COR-L47 (cell line): ENCODE measurements at regions not wholly inside any gene's neighbourhood (a gene's known extent, or its start where the extent isn't known, plus 50 kb on each side); places are given as distances from the start of the nearest gene placed in this dataset.
"Not testable (repeated sequence)": the region's sequence is repeated elsewhere in the genome, so short reads cannot be mapped to it uniquely, and the experiment has no call there.

Experiments used
- DNase-seq: peaks from one replicate; lab custom pipeline; 2025; lab: John Stamatoyannopoulos, UW

DNA sequence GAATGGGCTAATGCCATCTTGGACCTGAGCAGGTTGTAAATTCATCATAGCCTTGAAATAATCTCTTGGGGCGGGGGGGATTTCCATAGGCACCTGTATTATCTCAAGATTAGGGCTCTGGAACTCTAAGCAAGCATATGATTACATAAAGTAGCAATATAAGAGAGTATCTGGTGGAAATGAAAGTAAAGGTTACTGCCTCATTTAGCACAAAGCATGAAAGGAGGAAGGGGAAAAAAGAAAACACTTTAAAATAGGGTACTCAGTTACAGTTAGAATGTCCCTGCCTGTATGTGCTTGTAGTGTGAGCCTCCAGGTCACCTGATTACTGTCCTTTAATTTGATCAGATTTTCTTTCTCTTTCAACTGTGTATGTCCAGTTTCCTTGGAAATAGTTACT, 1079.7 kb upstream of the CDH18 start:
- DNase-seq = no peak

DNA sequence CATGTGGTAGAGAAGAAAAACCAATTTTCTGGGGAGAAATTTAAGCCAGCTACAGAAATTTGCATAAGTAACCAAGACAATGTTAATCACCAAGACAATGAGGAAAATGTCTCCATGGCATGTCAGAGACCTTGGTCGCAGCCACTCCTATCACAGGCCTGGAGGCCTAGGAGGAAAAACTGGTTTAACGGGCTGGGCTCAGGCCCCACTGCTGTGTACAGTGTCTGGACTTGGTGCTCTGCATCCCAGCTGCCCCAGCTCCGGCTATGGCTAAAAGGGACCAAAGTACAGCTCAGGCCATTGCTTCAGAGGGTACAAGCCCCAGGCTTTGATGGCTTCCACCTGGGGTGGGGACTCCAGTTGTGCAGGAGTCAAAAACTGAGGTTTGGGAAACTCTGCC, 1075.1 kb upstream of the CDH18 start:
- no peak for DNase-seq

DNA sequence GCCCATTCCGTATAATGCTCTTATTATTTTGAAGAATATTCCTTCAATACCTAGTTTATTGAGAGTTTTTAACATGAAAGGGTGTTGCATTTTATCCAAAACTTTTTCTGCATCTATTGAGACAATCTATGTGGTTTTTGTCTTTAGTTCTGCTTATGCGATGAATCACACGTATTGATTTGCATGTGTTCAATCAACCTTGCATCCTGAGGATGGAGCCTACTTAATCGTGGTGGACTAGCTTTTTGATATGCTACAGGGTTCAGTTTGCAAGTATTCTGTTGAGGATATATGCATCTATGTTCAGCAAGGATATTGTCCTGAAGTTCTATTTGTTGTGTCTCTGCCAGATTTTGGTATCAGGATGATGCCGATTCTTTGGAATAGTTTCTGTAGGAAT, 1070.3 kb upstream of the CDH18 start:
- DNase-seq = no peak

DNA sequence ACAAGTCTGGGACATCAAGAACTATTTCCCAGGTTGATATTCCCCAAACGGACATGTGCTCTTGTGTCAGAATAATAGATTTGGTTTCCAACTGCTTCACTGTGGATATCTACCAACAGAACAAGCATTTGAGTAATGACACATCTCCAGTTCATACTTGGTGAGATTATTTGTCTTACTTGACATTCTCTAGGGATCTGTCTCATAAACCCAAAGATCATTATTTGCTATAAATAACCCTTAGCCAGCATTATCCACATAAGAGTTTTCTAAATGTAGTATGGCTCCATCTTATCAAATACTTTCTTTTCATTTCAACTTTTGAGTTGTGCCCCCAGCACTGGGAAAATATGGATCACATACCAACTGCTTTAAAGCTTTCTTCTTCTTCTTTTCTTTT, 1063.9 kb upstream of the CDH18 start:
- no peak for DNase-seq

DNA sequence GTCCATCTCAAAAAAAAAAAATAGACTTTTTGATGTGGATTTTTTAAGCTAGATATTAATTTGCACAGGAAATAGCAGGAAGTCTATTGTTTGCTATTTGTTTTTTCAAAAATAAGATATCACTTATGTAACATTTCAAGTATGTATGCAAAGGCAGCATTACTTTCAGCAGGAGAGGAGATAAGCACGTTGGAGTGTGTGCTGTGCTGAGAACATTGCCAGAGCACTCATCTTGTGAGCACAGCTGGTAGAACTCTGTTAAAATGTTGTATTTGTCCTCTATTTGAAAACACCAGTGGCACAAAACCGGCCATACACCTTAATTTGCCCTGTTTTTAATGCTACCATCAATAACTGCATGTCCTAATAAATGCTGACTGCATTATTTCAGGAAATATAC, 1061.9 kb upstream of the CDH18 start:
- DNase-seq = no peak

DNA sequence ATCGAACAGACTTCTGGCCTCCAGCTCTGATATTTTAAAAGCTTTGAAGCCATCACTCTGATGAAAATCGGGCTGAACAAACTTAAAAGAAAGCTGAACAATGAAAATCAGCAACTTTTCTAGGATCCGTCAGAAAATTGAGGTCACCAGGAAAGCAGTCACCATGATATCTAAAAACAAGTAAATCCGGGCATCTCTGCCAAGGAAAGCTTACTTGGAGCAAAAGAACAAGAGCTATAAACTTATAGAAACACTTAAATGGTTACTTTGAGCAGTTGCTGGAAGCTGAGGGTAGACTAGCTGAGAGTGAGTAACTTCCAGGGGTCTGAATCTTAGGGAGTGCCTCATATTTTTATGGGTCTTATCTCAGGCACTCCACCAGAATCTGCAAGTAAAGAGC, 1043.0 kb upstream of the CDH18 start:
- DNase-seq = no peak

DNA sequence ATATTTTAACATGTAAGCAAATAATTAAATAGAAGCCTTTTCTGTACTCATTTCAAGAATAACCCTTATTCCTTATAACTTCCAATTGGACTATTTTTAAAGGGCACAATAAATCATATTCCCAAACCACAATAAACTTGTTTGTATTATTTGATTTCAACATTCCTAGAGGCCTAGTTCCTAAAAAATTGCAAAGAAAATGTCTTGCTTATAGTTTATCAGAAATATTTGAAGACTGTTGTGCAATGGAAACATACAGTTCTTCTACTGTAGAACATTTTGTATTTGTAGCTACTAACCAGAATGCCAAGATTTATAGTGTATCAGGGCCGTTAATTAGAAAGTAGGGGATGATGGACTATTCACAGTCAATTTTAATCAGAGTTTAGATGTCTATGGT, 1037.0 kb upstream of the CDH18 start:
- DNase-seq = no peak

DNA sequence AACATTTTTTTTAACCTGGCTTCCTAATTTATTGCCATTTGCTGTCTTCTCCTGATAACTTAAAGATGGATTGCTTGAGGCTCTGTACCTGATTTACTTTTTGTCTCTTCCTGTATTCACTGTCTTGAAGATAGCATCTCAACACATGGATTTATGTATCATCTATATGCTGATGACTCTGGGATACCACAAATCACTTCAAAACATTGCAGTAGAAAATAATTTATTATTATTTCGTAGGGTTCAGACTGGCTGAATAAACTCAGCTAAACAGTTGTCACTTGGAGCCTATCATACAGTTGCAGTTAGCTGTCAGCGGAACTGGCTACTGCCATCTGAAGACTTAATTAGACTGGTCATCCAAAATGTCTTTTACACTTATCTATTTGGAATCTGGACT, 1025.2 kb upstream of the CDH18 start:
- DNase-seq = no peak

DNA sequence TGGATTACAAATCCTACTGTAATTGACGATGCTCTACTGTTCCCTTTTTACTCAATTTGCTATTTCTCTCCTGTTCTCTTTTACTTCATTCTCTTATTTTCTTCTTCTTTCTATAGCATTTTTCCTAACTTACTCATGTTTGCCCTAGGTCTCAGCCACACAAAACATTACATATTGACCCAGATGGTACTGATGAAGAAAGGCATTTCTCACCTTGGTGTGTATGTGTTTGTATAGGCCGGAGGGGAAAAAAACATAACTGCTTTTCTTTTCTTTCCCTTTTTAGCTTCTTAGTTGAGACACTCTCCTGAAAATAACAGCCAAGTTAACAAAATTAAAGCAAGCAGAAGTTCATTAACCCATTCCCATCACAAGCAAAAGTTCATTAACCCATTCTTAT, 1019.8 kb upstream of the CDH18 start:
- no peak for DNase-seq

DNA sequence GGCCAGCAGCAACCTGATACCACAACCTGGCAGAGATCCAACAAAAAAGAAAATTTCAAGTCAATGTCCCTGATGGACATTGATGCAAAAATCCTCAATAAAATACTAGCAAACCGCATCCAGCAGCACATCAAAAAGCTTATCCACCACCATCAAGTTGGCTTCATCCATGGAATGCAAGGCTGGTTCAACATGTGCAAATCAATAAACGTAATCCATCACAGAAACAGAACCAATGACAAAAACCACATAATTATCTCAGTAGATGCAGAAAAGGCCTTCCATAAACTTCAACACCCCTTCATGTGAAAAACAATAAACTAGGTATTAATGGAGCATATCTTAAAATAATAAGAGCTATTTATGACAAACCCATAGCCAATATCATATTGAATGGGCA, 1000.9 kb upstream of the CDH18 start:
- not testable (repeated sequence) for DNase-seq

DNA sequence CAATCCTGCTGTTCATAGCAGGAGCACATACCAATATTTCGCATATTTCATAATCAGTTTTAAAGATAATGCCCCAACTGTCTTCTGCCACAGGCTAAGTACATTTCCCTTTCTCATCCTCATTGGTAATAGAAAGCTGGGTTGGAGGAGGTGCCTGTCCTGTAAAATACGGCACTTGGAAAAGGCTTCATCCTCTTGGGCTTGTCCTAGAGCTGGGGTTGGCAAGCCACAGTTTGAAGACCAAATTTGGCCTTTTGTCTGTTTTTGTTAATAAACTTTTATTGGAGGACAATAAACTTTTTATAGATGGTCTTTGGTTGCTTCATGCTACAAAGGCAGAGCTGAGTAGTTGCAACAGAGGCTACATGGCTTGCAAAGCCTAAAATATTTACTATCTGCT, 997.8 kb upstream of the CDH18 start:
- DNase-seq = no peak

DNA sequence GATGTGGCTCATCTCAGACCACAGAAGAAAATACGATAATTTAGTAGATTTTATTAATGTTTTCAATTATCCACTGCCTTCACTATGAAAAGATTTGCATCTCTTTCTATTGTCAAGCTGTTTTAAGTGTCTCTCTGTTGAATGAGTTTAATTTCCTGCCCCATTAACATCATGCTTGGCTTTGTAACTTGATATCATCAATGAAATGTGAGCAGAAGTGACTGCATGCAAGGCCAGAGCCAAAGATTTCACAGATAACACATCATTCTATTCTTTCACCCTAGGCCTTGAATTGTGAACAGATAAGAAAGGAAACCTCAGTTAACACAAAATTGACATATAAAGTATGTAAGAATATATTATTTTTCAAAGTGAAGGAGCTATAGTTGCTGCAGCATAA, 986.4 kb upstream of the CDH18 start:
- DNase-seq = peak; percentile 53

DNA sequence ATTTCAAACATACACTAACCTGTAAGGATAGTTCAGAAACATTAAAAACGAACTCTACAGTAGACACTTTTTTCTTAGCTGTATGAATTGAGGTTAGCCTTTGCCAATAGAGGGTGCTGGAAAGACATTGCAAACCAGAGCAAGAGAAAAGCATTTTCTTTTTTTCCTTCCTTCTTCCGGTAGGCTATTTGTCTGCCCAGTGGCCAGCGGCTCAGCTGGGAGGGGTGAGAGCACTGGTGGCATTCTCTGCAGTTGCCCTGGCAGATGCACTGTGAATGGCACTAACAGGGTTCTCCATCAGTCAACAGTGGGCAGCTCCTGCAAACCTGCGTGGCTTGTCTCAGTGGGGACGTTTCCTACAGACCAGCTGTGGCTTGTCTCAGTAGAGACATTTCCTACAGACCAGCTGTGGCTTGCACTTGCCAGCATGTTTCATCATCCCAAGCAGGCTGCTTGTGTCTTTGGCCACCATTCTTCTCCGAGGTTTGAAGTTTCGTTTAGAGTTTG, 984.5 kb upstream of the CDH18 start:
- DNase-seq = peak; percentile 81

DNA sequence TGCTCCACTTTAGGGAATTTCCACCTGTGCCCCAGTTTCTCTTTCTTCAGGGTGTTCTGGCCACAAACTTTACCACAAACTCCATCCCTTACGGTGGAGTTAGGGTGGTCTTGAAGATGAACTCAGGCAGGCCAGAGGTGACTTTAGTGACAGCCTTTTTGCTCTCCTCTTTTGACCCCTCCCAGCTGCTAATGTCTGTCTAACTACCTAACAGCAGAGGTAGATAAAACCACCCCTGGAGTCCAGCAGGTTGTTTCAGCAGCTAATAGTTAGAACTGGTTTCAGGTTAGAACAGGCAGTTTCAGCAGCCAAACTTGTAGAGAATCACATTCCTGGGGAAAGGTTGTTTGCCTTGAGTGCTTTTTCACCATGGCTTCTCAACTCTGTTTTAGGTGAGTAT, 971.3 kb upstream of the CDH18 start:
- DNase-seq = no peak

DNA sequence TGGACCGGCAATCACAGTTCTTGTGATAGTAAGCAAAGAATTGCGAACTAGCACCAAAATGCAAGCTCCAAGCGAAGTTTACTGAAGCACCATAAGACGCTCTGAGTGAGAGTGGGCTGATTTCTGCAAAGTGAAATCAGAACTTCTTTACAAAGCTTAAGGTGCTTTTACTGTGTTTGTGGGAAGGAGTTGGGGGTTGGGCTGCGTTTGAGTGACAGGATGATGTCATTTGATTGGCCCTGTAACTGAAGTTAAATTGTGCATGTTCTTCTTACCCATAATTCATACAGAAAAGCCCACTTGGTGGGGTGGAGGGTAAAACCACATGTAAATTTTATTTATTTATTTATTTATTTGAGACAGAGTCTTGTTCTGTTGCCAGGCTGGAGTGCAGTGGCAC, 970.6 kb upstream of the CDH18 start:
- no peak for DNase-seq

DNA sequence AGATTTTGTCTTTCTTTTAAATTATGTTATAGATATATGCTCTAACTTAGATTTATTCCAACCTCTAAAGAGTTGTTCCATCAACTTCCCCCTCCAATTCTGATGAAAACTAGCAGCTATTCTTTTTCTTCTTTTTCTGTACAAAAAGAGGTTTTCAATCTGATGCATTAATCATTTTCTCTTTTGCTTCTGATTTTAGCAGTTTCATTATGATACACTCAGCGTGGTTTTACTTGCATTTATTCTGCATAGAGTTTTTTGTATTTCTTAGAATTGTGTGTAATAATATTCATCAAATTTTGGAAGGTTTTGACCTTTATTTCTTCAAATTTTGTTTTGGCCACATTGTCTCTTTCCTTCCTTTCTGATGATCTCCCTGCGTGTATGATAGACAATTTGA, 968.1 kb upstream of the CDH18 start:
- no peak for DNase-seq

DNA sequence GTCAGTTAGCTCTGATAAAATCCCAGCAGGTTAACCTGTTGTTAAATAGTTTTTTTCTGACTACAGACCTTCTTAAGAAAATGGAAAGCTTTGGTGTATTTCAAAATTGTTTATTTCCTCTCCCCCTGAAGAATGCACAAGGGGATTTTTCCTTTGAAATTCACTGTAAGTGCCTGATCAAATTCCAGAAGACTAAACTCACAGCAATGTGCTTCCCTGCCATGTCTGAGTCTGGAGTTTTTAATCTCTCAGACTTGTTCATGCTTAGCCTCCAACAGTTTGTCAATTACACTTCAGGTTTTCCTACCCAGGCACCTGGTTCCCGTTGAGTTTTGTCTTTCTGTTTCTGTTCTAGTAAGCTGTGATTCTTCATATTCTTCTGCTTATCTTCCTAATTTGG, 961.6 kb upstream of the CDH18 start:
- DNase-seq = no peak

DNA sequence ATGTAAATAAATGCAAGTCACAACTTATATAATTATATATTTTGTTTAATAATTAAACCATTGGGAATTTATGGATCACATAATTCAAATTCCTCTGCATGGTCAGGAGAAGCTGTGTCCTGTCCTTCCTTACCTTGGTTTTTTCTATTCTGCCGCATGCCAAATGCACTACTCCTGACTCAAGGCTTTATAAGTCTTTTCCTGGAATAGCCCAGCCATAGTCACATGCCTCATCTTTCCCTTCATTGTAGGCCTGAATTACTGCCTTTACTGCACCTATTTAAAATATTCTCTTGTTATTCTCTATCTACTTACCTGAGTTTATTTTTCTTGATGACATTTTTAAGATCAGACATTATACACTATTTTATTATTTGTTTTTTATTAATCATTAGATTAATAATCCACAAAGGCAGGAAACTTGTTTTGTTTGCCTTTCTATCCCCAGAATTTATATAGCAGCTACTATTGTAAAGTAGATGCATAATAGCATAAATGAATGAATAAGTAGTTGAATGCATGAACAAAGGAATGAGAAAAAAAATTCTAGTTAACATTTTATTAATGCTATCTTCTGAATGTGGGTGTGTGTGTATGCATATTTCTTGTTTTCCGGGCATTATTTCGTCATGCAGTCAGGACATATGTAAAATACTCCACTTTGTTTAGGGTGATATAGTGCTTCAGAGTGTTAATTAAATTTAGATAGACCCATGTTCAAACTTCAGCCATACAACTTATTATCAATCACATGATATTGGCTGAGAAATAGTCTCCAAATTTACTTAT, 955.4 kb upstream of the CDH18 start:
- DNase-seq = not testable (repeated sequence)

DNA sequence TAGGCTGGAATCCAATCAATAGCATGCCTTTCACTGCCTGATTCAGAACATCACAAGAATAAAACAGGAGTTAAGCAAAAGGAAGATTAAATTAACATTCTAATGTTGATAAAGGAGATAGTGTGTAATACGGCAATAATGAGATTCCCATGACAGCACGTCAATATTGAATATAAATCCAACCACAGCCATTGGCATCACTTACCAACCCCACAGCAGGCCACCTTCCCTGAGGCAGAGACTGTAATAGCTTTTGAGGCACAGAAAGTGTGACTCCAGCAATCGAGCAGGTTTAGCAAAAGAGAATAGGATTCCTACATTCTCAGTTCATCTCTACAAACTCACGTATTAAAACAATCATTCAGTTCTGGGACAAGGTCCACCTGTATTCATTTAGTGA, 954.6 kb upstream of the CDH18 start:
- DNase-seq = not testable (repeated sequence)

DNA sequence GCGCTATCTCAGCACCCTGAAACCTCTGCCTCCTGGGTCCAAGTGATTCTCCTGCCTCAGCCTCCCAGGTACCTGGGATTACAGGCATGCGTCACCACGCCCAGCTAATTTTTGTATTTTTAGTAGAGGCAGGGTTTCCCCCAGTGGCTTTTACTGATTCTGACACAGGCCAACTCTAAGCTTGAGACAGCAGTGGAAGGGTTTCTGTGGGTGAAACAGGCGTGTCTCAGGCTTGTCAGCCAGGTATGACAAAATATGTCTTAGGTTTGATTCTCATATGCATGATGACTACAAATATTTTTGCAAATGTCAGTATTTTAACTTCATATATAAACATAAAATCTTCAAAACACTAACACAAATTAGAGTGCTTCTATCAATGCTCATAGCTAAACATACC, 952.8 kb upstream of the CDH18 start:
- not testable (repeated sequence) for DNase-seq

DNA sequence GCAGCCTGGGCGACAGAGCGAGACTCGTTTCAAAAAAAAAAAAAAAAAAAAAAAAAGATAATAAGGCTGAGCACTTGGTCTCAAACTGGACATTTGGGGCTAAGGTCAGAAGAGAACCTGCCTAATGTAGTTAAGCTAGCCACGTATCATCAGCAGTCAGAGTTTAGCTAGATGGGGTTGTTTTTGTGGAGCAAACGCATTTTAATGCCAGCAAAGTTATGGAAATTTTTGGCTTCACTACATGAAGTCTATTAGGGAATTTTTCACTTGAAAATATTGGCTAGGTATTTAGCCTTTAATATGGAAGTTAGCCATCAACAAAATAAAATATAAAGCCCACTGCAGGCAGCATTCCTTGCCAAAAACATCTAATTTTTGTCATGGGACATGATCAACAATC, 902.9 kb upstream of the CDH18 start:
- not testable (repeated sequence) for DNase-seq

DNA sequence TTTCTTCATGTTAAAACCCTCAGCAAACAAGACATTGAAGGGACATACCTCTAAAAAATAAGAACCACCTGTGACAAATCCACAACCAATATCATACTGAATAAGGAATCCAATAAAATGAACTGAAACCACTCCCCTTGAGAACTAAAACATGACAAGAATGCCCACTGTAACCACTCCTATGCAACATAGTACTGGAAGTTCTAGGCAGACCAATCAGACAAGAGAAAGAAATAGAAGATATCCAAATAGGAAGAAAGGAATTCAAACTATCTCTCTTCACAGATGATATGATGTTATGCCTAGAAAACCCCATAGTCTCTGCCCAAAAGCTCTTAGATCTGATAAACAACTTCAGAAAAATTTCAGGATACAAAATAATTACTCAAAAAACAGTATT, 887.7 kb upstream of the CDH18 start:
- DNase-seq = not testable (repeated sequence)

DNA sequence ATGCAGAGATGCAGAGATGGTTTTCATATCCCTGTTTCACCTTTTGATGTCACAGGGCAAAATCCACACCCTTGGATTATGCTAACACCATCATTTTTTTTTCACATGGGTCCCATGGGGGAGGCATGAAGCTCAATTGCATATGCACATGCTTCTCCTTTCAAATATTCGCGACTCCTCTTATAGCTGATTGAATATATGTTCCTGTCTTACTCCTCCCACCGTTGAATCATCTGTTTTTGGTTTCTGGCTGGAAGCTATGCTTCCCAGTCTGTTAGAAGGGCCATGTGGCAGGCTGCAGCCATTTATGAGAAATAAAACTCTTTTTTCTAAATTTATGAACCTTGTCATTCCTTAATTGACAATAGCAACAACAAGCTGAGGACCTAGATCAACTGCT, 877.9 kb upstream of the CDH18 start:
- not testable (repeated sequence) for DNase-seq

DNA sequence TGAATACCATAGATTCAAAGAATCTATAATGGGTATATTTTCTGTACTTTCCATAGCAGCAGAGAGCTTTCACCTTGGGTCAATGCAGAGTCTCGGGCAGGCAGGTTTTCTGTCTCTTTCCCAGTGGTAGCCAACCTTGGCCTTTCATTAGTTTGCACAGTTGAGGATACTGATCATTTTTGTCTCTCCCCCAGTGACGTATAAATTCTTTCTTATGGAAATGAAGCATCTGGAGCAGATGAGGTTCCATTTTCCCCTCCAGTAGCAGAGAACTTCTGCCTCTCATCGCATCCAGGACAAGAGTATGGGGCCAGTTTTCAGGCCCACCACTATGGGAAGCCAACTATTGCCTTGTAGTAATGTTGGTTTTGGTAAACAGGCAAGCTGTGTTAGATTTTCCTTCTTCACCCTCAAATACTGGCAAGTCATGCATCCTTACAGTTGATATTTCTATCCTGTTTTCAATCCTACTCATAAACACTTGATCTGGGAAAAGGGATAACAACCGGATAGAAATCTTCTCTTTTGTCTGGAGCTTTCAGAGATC, 845.2 kb upstream of the CDH18 start:
- no peak for DNase-seq
